SK-N-SH (cell line): ENCODE measurements at regions not wholly inside any gene's neighbourhood (a gene's known extent, or its start where the extent isn't known, plus 50 kb on each side); places are given as distances from the start of the nearest gene placed in this dataset.

Source experiments
- CTCF ChIA-PET: fragments of 300-600, 350-600 bp; formaldehyde crosslinking; extraction: SDS; loops from one replicate; lab custom pipeline; 2021; lab: Yijun Ruan, JAX
- POLR2A ChIA-PET: fragments of 350-600 bp; sonication (Branson Sonifier 250); formaldehyde crosslinking; extraction: SDS; loops from one replicate; lab custom pipeline; 2020; ENCODE audit warnings: antibody characterized with exemption, inconsistent platforms; lab: Yijun Ruan, JAX
- DNase-seq: peaks from one replicate; pipeline ENCODE4 v3.0.0; 2012
- H2AFZ ChIP-seq: fragments of 200-600 bp; sonication (generic); 2 replicates; pipeline ENCODE4 v1.8.1; 2016; ENCODE audit warnings: antibody characterized with exemption, mild to moderate bottlenecking, low read depth
- H3F3A ChIP-seq: fragments of 200-600 bp; sonication (generic); replicated peaks from 2 replicates; pipeline ENCODE3; 2016; ENCODE audit warnings: antibody characterized with exemption, mild to moderate bottlenecking; ENCODE audit not compliant: insufficient read depth
- H3K27ac ChIP-seq, 2 experiments: fragments of 200-500 bp in 1 of 2; fragments of 200-600 bp in 1 of 2; sonication (Bioruptor generic) in 1 of 2; sonication (generic), shearing (Covaris generic) in 1 of 2; 2 replicates each; pipeline versions ENCODE4 v1.5.1 to v1.6.1; 2014 to 2016; ENCODE audit warnings: low read depth in 2 of 2, inconsistent platforms in 1 of 2, low read length in 1 of 2, mild to moderate bottlenecking in 1 of 2, mixed read lengths in 1 of 2
- H3K27me3 ChIP-seq: fragments of 200-600 bp; sonication (generic), shearing (Covaris generic); 2 replicates; pipeline ENCODE4 v1.6.1; 2016; ENCODE audit warnings: mixed run types; ENCODE audit not compliant: insufficient read depth
- H3K36me3 ChIP-seq, 2 experiments: fragments of 200-500 bp in 1 of 2; fragments of 200-600 bp in 1 of 2; sonication (Bioruptor generic) in 1 of 2; sonication (generic) in 1 of 2; replicated peaks in 1 of 2; 2 replicates each; pipeline versions ENCODE3 to v1.5.1; 2014 to 2016; ENCODE audit warnings: low read length in 1 of 2, mild to moderate bottlenecking in 1 of 2; ENCODE audit not compliant: insufficient read depth in 2 of 2, control insufficient read depth in 1 of 2
- H3K4me1 ChIP-seq, 2 experiments: fragments of 200-500 bp in 1 of 2; fragments of 200-600 bp in 1 of 2; sonication (Bioruptor generic) in 1 of 2; sonication (generic), shearing (Covaris generic) in 1 of 2; 2 replicates each; pipeline versions ENCODE4 v1.5.1 to v1.6.1; 2014 to 2016; ENCODE audit warnings: low read depth in 1 of 2, low read length in 1 of 2, mixed run types in 1 of 2; ENCODE audit not compliant: insufficient read depth in 2 of 2, control insufficient read depth in 1 of 2
- H3K4me2 ChIP-seq: fragments of 200-600 bp; sonication (generic), shearing (Covaris generic); 2 replicates; pipeline ENCODE4 v1.6.1; 2017; ENCODE audit warnings: mixed run types
- H3K4me3 ChIP-seq, 2 experiments: fragments of 200-500 bp in 1 of 2; fragments of 200-600 bp in 1 of 2; sonication (Bioruptor generic) in 1 of 2; sonication (generic), shearing (Covaris generic) in 1 of 2; 2 replicates each; pipeline versions ENCODE4 v1.5.1 to v1.8.1; 2014 to 2016; ENCODE audit warnings: low read depth in 2 of 2, inconsistent platforms in 1 of 2, low read length in 1 of 2, mild to moderate bottlenecking in 1 of 2, mixed read lengths in 1 of 2, moderate library complexity in 1 of 2
- H3K79me2 ChIP-seq: fragments of 200-600 bp; sonication (generic); 2 replicates; pipeline ENCODE4 v1.8.1; 2017; ENCODE audit warnings: mild to moderate bottlenecking; ENCODE audit not compliant: insufficient read depth
- H3K9ac ChIP-seq: fragments of 200-600 bp; sonication (generic); 2 replicates; pipeline ENCODE4 v1.6.1; 2017; ENCODE audit warnings: mixed run types
- H3K9me2 ChIP-seq: fragments of 200-600 bp; sonication (generic); 2 replicates; pipeline ENCODE4 v1.6.1; 2017; ENCODE audit warnings: mixed run types
- H3K9me3 ChIP-seq: fragments of 200-600 bp; sonication (generic); 2 replicates; pipeline ENCODE4 v1.6.1; 2017; ENCODE audit warnings: mixed run types, mild to moderate bottlenecking, moderate library complexity
- H4K20me1 ChIP-seq: fragments of 200-600 bp; sonication (generic); 2 replicates; pipeline ENCODE4 v1.6.1; 2017; ENCODE audit warnings: mild to moderate bottlenecking, mixed run types; ENCODE audit not compliant: insufficient read depth
- ELF1 ChIP-seq: IDR thresholded peaks from 2 replicates; pipeline ENCODE4 v1.4.0; 2012
- EZH2phosphoT487 ChIP-seq: fragments of 200-600 bp; sonication (generic); IDR thresholded peaks from 2 replicates; pipeline ENCODE4 v1.6.1; 2017; ENCODE audit warnings: low read depth, mixed run types, mild to moderate bottlenecking, antibody characterized with exemption, moderate library complexity, borderline replicate concordance
- FOSL2 ChIP-seq: IDR thresholded peaks from 2 replicates; pipeline ENCODE4 v1.4.0; 2012; ENCODE audit warnings: low read depth, mild to moderate bottlenecking, moderate library complexity, borderline replicate concordance
- FOXJ3 ChIP-seq: sonication (generic); formaldehyde crosslinking; IDR thresholded peaks from 2 replicates; pipeline ENCODE4 v1.5.1; 2020; ENCODE audit warnings: mild to moderate bottlenecking, missing genetic modification reagents
- FOXM1 ChIP-seq: IDR thresholded peaks from 2 replicates; pipeline ENCODE4 v1.4.0; 2012; ENCODE audit warnings: low read depth, mild to moderate bottlenecking
- JUND ChIP-seq: IDR thresholded peaks from 2 replicates; pipeline ENCODE4 v1.4.0; 2012
- MEF2A ChIP-seq: IDR thresholded peaks from 2 replicates; pipeline ENCODE4 v1.4.0; 2012; ENCODE audit warnings: low read depth, borderline replicate concordance
- MXI1 ChIP-seq: IDR thresholded peaks from 2 replicates; pipeline ENCODE4 v1.6.1; 2012; ENCODE audit warnings: mild to moderate bottlenecking, low read depth, low read length, improper control_type of control experiment
- NFIC ChIP-seq: IDR thresholded peaks from 2 replicates; pipeline ENCODE4 v1.4.0; 2012; ENCODE audit warnings: borderline replicate concordance
- NRF1 ChIP-seq: IDR thresholded peaks from 2 replicates; pipeline ENCODE4 v1.6.1; 2012; ENCODE audit warnings: low read depth, mild to moderate bottlenecking, low read length
- RAD21 ChIP-seq: IDR thresholded peaks from 2 replicates; pipeline ENCODE4 v1.6.1; 2012; ENCODE audit warnings: mild to moderate bottlenecking, low read length
- RCOR1 ChIP-seq: fragments of 150-350 bp; IDR thresholded peaks from 2 replicates; pipeline ENCODE4 v1.6.1; 2017; ENCODE audit warnings: antibody characterized with exemption, low read length
- RXRA ChIP-seq: IDR thresholded peaks from 2 replicates; pipeline ENCODE4 v1.4.0; 2012; ENCODE audit warnings: low read depth, mild to moderate bottlenecking, borderline replicate concordance
- SIN3A ChIP-seq: IDR thresholded peaks from 2 replicates; pipeline ENCODE4 v1.6.1; 2012; ENCODE audit warnings: low read depth, mild to moderate bottlenecking, low read length, moderate library complexity, borderline replicate concordance
- SMC3 ChIP-seq: IDR thresholded peaks from 2 replicates; pipeline ENCODE4 v1.6.1; 2012; ENCODE audit warnings: low read depth, low read length, improper control_type of control experiment
- TEAD4 ChIP-seq: IDR thresholded peaks from 2 replicates; pipeline ENCODE4 v1.4.0; 2012; ENCODE audit warnings: mild to moderate bottlenecking, borderline replicate concordance; ENCODE audit not compliant: insufficient read depth
- WGBS: methylation state at CpG from one replicate; pipeline ENCODE4 v1.1.6; 2017; ENCODE audit warnings: low lambda C conversion rate; 5-methylcytosine and 5-hydroxymethylcytosine counted together
- TF ChIP-seq, protein P1 (sequence below): IDR thresholded peaks from 2 replicates; pipeline ENCODE4 v1.4.0; 2012; ENCODE audit warnings: low read depth, borderline replicate concordance
- TF ChIP-seq, protein P2 (sequence below): IDR thresholded peaks from 2 replicates; pipeline ENCODE4; 2012
- TF ChIP-seq, protein P3 (sequence below): fragments of 150-350 bp; IDR thresholded peaks from 2 replicates; pipeline ENCODE4 v1.6.1; 2017; ENCODE audit warnings: antibody characterized with exemption, low read length, low read depth, borderline replicate concordance

DNA sequence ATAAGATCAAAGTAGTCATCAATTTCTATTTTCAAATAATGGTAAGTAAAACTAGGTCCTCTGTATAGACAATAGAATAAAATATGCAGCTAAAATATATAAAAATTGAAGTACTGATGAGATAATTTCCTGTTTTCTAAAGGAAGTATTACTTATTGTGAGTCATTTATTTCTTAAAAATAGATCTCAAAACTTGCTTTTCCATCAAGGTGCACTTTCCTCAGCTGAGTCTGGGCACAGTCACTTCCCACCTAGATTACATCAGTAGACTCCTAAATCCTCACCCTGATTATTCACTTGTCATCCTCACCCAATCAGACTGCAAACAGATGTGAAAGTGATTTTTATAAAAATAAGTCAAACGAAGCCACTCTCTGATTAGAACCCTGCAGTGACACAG is 211.5 kb downstream of the POM121L12 start:
- H3K79me2 ChIP-seq, result no peaks in the 10 kb centered on the region
- peaks cover 23% of the 10 kb centered on the region for H3K9me3 ChIP-seq
- no peak overlapping the region for H3K4me3 ChIP-seq
- POLR2A ChIA-PET, result no interaction called here
- H3F3A ChIP-seq, result no peaks in the 10 kb centered on the region
- CTCF ChIA-PET, result no interaction called here
- H3K4me2 ChIP-seq, result no peak overlapping the region
- TF ChIP-seq SIN3A (no peak), RCOR1 (no peak), JUND (no peak), EZH2phosphoT487 (no peak), FOXM1 (no peak), FOXJ3 (CRISPR knock-in tag) (no peak), MXI1 (no peak)
- TF ChIP-seq, protein P1, sequence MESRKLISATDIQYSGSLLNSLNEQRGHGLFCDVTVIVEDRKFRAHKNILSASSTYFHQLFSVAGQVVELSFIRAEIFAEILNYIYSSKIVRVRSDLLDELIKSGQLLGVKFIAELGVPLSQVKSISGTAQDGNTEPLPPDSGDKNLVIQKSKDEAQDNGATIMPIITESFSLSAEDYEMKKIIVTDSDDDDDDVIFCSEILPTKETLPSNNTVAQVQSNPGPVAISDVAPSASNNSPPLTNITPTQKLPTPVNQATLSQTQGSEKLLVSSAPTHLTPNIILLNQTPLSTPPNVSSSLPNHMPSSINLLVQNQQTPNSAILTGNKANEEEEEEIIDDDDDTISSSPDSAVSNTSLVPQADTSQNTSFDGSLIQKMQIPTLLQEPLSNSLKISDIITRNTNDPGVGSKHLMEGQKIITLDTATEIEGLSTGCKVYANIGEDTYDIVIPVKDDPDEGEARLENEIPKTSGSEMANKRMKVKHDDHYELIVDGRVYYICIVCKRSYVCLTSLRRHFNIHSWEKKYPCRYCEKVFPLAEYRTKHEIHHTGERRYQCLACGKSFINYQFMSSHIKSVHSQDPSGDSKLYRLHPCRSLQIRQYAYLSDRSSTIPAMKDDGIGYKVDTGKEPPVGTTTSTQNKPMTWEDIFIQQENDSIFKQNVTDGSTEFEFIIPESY, result no peak
- no peak for DNase-seq
- H3K36me3 ChIP-seq, result no peaks in the 10 kb centered on the region
- no peak overlapping the region for H3K27ac ChIP-seq
- no peaks in the 10 kb centered on the region; a peak in 1 of 4 replicates for H3K4me1 ChIP-seq
- H3K9ac ChIP-seq, result no peak overlapping the region
- no peaks in the 10 kb centered on the region for H4K20me1 ChIP-seq
- no peaks in the 10 kb centered on the region for H3K27me3 ChIP-seq
- H2AFZ ChIP-seq, result no peak overlapping the region
- WGBS, result 21% methylated on average over 1 of the region's 1 CpG
- peaks cover 4% of the 10 kb centered on the region for H3K9me2 ChIP-seq

DNA sequence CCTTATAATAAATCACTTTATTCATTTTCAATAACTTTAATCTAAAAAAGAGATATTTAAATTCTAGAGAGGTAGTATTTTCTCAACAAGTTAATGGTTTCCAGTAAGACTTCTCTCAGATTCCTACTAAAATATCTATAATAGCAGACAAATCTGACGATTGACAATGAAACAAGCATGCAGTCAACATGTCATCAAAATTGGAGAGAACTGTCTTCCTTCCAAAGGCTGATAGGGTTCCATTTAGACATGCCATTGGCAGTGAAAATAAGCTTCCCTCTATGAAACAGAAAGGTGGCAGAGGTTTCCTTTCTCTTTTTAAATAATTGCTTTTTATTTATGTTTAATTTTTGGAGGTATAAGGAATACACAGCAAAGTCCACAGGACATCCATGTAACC is 217.1 kb downstream of the POM121L12 start:
- no peak overlapping the region for H3K9ac ChIP-seq
- no peaks in the 10 kb centered on the region for H3K36me3 ChIP-seq
- no peaks in the 10 kb centered on the region for H3F3A ChIP-seq
- 13% methylated on average over 1 of the region's 1 CpG for WGBS
- H3K9me2 ChIP-seq, result no peaks in the 10 kb centered on the region
- DNase-seq, result no peak
- H2AFZ ChIP-seq, result no peak overlapping the region
- peaks cover 15% of the 10 kb centered on the region for H3K9me3 ChIP-seq
- no peak overlapping the region for H3K27ac ChIP-seq
- no peaks in the 10 kb centered on the region for H3K27me3 ChIP-seq
- no peak overlapping the region for H3K4me2 ChIP-seq
- POLR2A ChIA-PET, result no interaction called here
- no peak for TF ChIP-seq NFIC
- TF ChIP-seq JUND, result no peak
- TF ChIP-seq FOXM1, result no peak
- TF ChIP-seq FOSL2, result no peak
- TF ChIP-seq MEF2A, result no peak
- no peak for TF ChIP-seq TEAD4
- TF ChIP-seq SMC3, result no peak
- TF ChIP-seq NRF1, result no peak
- TF ChIP-seq ELF1, result no peak
- TF ChIP-seq, protein P2, sequence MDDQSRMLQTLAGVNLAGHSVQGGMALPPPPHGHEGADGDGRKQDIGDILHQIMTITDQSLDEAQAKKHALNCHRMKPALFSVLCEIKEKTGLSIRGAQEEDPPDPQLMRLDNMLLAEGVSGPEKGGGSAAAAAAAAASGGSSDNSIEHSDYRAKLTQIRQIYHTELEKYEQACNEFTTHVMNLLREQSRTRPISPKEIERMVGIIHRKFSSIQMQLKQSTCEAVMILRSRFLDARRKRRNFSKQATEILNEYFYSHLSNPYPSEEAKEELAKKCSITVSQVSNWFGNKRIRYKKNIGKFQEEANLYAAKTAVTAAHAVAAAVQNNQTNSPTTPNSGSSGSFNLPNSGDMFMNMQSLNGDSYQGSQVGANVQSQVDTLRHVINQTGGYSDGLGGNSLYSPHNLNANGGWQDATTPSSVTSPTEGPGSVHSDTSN, result no peak
- TF ChIP-seq EZH2phosphoT487, result no peak
- no peak for TF ChIP-seq RAD21
- no peak for TF ChIP-seq RXRA
- TF ChIP-seq, protein P1, result no peak
- TF ChIP-seq RCOR1, result no peak
- TF ChIP-seq, protein P3, sequence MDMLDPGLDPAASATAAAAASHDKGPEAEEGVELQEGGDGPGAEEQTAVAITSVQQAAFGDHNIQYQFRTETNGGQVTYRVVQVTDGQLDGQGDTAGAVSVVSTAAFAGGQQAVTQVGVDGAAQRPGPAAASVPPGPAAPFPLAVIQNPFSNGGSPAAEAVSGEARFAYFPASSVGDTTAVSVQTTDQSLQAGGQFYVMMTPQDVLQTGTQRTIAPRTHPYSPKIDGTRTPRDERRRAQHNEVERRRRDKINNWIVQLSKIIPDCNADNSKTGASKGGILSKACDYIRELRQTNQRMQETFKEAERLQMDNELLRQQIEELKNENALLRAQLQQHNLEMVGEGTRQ, result no peak
- peaks cover 0 to 3% of the 10 kb centered on the region in 2 experiments; a peak in 2 of 4 replicates for H3K4me1 ChIP-seq
- no peaks in the 10 kb centered on the region for H4K20me1 ChIP-seq
- no peaks in the 10 kb centered on the region for H3K79me2 ChIP-seq
- H3K4me3 ChIP-seq, result no peak overlapping the region
- CTCF ChIA-PET, result interaction anchor here (0.7 kb wide), 1 partner anchor 19 kb away, joined by 3 read pairs; no protein-coding TSS in a partner anchor
